ENCODE measurements at regions not wholly inside any gene's neighbourhood (a gene's known extent, or its start where the extent isn't known, plus 50 kb on each side); places are given as distances from the start of the nearest gene placed in this dataset.

DNA sequence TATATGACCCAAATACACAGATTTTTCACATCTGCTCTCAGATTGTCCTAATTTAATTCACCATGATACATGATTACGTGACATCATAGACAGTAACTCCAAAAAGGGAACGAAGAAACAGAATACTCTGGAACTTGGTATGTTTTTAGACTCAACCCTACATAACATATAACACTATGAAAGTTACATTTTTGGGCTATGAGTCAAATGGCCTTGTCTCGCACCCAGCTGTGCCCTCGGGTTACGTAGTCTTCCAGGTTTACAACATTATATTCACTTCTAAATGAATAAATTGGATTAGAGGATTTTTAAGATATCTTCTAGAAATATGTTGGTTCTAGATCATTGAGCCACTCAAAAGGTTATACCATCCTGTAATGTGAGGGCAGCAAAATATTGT is 2089.6 kb upstream of the TENM3 start:
- no peak for ATAC-seq (ENCODE audit: low read depth in 2 of 2)
- H3K27me3 Mint-ChIP-seq = no peaks in the 10 kb centered on the region
- Histone ChIP-seq H3K27me3 (ENCODE audit: control insufficient read depth, insufficient read depth, low read length) (no peaks in the 10 kb centered on the region), H3K36me3 (ENCODE audit: control insufficient read depth, insufficient read depth, low read length) (no peaks in the 10 kb centered on the region), H3K4me1 (ENCODE audit: control insufficient read depth, insufficient read depth, low read length, poor library complexity, severe bottlenecking) (no peaks in the 10 kb centered on the region), H3K9me3 (ENCODE audit: control insufficient read depth in 2 of 2, low read length in 2 of 2) (peaks cover 3 to 5% of the 10 kb centered on the region in 2 experiments), H3K27ac (ENCODE audit: insufficient read depth, low read length, poor library complexity, severe bottlenecking) (no peak overlapping the region), H3K4me3 (ENCODE audit: low read depth, low read length) (no peak overlapping the region)
- H3K4me3 Mint-ChIP-seq = no peak overlapping the region
- H3K4me1 Mint-ChIP-seq = no peaks in the 10 kb centered on the region
- no peak for DNase-seq
- H3K36me3 Mint-ChIP-seq = no peaks in the 10 kb centered on the region
- no peak overlapping the region for H3K27ac Mint-ChIP-seq
- H3K9me3 Mint-ChIP-seq = peaks cover 0 to 23% (median 4%) of the 10 kb centered on the region in 7 donors

DNA sequence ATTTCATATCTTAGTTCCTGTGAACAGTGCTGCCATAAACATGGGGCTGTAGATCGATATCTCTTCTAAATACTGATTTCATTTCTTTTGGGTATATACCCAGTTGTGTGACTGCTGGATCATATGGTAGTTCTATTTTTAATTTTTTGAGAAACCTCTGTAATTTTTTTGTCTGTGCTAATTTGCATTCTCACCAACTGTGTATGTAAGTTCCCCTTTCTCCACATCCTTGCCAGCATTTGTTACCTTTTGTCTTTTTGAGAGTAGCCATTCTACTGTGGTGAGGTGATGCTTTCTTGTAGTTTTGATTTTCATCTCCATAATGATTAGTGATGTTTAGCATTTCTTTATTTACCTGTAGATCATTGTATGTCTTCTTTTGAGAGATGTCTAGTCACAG is 2086.5 kb upstream of the TENM3 start:
- no peak for DNase-seq
- Mint-ChIP-seq H3K4me1 (no peaks in the 10 kb centered on the region), H3K27me3 (no peaks in the 10 kb centered on the region), H3K9me3 (peaks cover 0 to 11% (median 3%) of the 10 kb centered on the region in 7 donors), H3K4me3 (no peak overlapping the region), H3K27ac (no peak overlapping the region), H3K36me3 (no peaks in the 10 kb centered on the region)
- ATAC-seq (ENCODE audit: low read depth in 2 of 2) = no peak
- no peaks in the 10 kb centered on the region for H3K36me3 ChIP-seq (ENCODE audit: control insufficient read depth, insufficient read depth, low read length)
- H3K9me3 ChIP-seq (ENCODE audit: control insufficient read depth in 2 of 2, low read length in 2 of 2) = peaks cover 3% of the 10 kb centered on the region in 2 experiments
- H3K4me3 ChIP-seq (ENCODE audit: low read depth, low read length) = no peak overlapping the region
- no peaks in the 10 kb centered on the region for H3K27me3 ChIP-seq (ENCODE audit: control insufficient read depth, insufficient read depth, low read length)
- no peak overlapping the region for H3K27ac ChIP-seq (ENCODE audit: insufficient read depth, low read length, poor library complexity, severe bottlenecking)
- H3K4me1 ChIP-seq (ENCODE audit: control insufficient read depth, insufficient read depth, low read length, poor library complexity, severe bottlenecking) = no peaks in the 10 kb centered on the region

DNA sequence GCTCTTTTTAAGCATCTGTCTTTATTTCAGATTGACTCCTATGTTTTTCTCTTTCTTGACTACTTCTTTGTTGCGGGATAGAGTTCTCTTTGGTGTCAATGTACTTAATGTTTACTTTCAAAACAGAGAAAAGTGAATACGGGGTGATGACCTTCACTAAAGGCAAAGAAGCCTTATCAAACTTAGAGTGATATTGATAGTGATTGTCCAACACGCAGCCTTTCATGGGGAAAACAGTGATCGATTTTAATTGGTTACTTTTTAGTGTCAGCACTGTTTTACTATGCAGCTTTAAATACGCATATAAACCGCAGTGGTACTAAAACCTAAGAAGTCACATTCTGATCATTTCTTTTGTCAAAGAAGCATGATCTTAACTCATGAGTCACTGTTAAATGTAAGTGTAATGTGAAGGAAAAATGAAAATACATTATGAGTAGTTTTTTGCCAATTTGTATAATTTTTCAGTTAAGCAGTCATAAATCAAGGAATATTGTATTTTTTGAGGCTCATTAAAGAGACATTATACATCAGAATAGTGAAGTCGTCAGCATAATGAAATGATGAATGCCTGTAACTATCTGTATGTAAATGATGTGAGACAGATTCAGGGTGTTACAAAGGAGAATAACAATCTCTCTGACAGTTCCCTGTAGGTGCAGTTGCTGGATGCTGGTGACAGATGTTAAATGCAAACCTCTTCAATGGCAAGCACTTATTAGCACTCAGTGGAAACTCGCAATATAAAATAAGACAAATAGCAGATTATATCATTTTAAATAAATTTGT is 2082.8 kb upstream of the TENM3 start:
- Mint-ChIP-seq H3K36me3 (no peaks in the 10 kb centered on the region), H3K4me1 (no peaks in the 10 kb centered on the region)
- no peak for DNase-seq

DNA sequence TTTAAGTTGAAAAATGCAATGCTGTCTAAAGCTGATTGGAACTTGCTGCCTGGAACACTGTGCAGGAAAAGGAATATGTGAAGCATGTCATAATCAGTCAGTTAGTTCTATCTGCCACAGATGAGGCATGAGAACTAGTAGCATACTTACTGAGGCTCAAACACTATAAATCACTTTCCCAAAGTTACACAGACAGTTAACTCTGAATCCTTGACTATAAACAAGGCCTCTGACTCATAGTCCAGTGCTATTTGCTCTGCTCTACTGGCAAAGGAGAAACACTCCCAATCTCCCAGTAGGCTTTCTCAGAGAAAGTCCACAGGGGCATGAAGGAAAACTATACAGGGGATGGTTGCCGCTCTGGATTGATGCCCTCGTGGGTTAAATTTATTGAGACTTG is 2078.4 kb upstream of the TENM3 start:
- Histone ChIP-seq H3K36me3 (ENCODE audit: control insufficient read depth, insufficient read depth, low read length) (no peaks in the 10 kb centered on the region), H3K27ac (ENCODE audit: insufficient read depth, low read length, poor library complexity, severe bottlenecking) (no peak overlapping the region), H3K27me3 (ENCODE audit: control insufficient read depth, insufficient read depth, low read length) (no peaks in the 10 kb centered on the region), H3K9me3 (ENCODE audit: control insufficient read depth in 2 of 2, low read length in 2 of 2) (peaks cover 0 to 2% of the 10 kb centered on the region in 2 experiments), H3K4me1 (ENCODE audit: control insufficient read depth, insufficient read depth, low read length, poor library complexity, severe bottlenecking) (no peaks in the 10 kb centered on the region), H3K4me3 (ENCODE audit: low read depth, low read length) (no peak overlapping the region)
- no peak for DNase-seq
- Mint-ChIP-seq H3K4me3 (no peak overlapping the region), H3K27ac (no peak overlapping the region), H3K27me3 (no peaks in the 10 kb centered on the region), H3K9me3 (peaks cover 0 to 17% (median 4%) of the 10 kb centered on the region in 7 donors), H3K36me3 (no peaks in the 10 kb centered on the region), H3K4me1 (no peaks in the 10 kb centered on the region)
- ATAC-seq (ENCODE audit: low read depth in 2 of 2) = no peak

More for the DNA sequence above, 2082.8 kb upstream of the TENM3 start:
- no peaks in the 10 kb centered on the region for H3K4me1 ChIP-seq (ENCODE audit: control insufficient read depth, insufficient read depth, low read length, poor library complexity, severe bottlenecking)
- H3K27me3 ChIP-seq (ENCODE audit: control insufficient read depth, insufficient read depth, low read length) = no peaks in the 10 kb centered on the region
- H3K9me3 ChIP-seq (ENCODE audit: control insufficient read depth in 2 of 2, low read length in 2 of 2) = peaks cover 0 to 3% of the 10 kb centered on the region in 2 experiments
- no peak overlapping the region for H3K27ac ChIP-seq (ENCODE audit: insufficient read depth, low read length, poor library complexity, severe bottlenecking)
- Mint-ChIP-seq H3K9me3 (peaks cover 0 to 4% (median 2%) of the 10 kb centered on the region in 7 donors), H3K27me3 (no peaks in the 10 kb centered on the region), H3K4me3 (no peak overlapping the region), H3K27ac (no peak overlapping the region)
- ATAC-seq (ENCODE audit: low read depth in 2 of 2) = no peak
- no peak overlapping the region for H3K4me3 ChIP-seq (ENCODE audit: low read depth, low read length)
- H3K36me3 ChIP-seq (ENCODE audit: control insufficient read depth, insufficient read depth, low read length) = no peaks in the 10 kb centered on the region

DNA sequence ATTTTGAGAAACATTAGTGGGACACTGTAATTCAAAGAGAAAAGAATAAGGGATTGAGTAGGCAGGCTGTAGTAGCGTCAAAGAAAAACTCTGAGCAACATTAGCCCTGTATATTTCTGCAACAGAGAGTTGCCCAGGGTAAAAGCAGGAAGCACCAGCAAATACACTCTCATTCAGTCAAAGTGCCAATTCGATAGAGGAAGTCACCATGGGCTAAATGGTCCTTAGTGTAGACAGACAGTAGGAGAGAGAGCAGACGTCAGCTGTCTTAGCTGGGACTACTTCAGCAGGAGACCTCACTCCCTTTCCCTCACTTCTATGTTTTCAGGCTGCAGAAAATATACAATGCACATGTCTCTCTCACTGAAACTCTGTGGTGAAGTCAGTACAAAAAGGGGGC is 2073.8 kb upstream of the TENM3 start:
- no peaks in the 10 kb centered on the region for H3K27me3 Mint-ChIP-seq
- no peak overlapping the region for H3K4me3 ChIP-seq (ENCODE audit: low read depth, low read length)
- no peaks in the 10 kb centered on the region for H3K27me3 ChIP-seq (ENCODE audit: control insufficient read depth, insufficient read depth, low read length)
- DNase-seq (no peak), ATAC-seq (ENCODE audit: low read depth in 2 of 2) (no peak)
- no peak overlapping the region for H3K27ac Mint-ChIP-seq
- no peaks in the 10 kb centered on the region for H3K36me3 Mint-ChIP-seq
- H3K4me1 Mint-ChIP-seq = no peaks in the 10 kb centered on the region
- H3K27ac ChIP-seq (ENCODE audit: insufficient read depth, low read length, poor library complexity, severe bottlenecking) = no peak overlapping the region
- no peaks in the 10 kb centered on the region for H3K4me1 ChIP-seq (ENCODE audit: control insufficient read depth, insufficient read depth, low read length, poor library complexity, severe bottlenecking)
- H3K4me3 Mint-ChIP-seq = no peak overlapping the region
- peaks cover 0 to 2% of the 10 kb centered on the region in 2 experiments for H3K9me3 ChIP-seq (ENCODE audit: control insufficient read depth in 2 of 2, low read length in 2 of 2)
- no peaks in the 10 kb centered on the region for H3K36me3 ChIP-seq (ENCODE audit: control insufficient read depth, insufficient read depth, low read length)
- peaks cover 0 to 26% (median 7%) of the 10 kb centered on the region in 7 donors for H3K9me3 Mint-ChIP-seq

DNA sequence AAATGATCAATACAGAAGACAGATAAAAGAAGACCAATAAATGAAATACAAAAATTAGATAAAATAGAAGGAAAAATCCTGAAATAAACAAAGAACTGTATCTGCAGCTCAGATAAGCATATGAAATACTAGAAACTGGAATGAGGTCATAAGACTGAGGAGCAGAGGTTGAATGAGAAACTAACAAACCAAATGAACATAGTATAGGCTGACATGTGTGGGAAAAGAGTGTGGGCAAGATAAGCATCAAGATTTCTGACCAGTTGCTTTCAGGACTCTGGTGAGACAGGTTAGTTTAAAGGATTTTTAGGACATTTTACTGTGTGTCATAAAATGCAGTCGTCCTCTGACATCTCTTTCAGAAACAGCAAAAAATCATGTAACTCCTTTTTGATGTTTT is 2073.2 kb upstream of the TENM3 start:
- Histone ChIP-seq H3K27ac (ENCODE audit: insufficient read depth, low read length, poor library complexity, severe bottlenecking) (no peak overlapping the region), H3K4me3 (ENCODE audit: low read depth, low read length) (no peak overlapping the region), H3K36me3 (ENCODE audit: control insufficient read depth, insufficient read depth, low read length) (no peaks in the 10 kb centered on the region), H3K27me3 (ENCODE audit: control insufficient read depth, insufficient read depth, low read length) (no peaks in the 10 kb centered on the region), H3K4me1 (ENCODE audit: control insufficient read depth, insufficient read depth, low read length, poor library complexity, severe bottlenecking) (no peaks in the 10 kb centered on the region), H3K9me3 (ENCODE audit: control insufficient read depth in 2 of 2, low read length in 2 of 2) (peaks cover 0 to 2% of the 10 kb centered on the region in 2 experiments)
- ATAC-seq (ENCODE audit: low read depth in 2 of 2) (no peak), DNase-seq (no peak)
- no peak overlapping the region for H3K4me3 Mint-ChIP-seq
- no peaks in the 10 kb centered on the region for H3K4me1 Mint-ChIP-seq
- peaks cover 0 to 26% (median 7%) of the 10 kb centered on the region in 7 donors for H3K9me3 Mint-ChIP-seq
- H3K27ac Mint-ChIP-seq = no peak overlapping the region
- no peaks in the 10 kb centered on the region for H3K27me3 Mint-ChIP-seq
- H3K36me3 Mint-ChIP-seq = no peaks in the 10 kb centered on the region

DNA sequence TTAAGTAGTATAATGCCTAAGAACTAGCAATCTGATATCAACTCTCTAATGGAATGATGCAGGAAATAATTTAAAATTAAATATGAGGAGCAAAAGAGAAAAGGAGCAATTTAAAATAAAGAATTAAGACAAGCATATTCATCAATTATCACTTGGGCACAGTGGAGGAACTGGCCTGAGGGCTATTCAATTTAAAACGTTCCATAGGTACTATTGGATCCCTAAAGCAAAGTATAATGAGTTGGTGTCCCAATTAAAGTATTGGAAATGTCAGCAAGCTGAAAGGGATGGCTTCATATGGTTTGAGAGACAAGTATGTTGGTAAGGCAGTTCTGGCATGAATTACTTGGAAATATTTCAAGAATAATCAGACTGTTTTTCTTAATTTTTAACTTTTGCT is 2064.1 kb upstream of the TENM3 start:
- Mint-ChIP-seq H3K4me3 (no peak overlapping the region), H3K9me3 (peaks cover 0 to 14% (median 2%) of the 10 kb centered on the region in 7 donors), H3K4me1 (no peaks in the 10 kb centered on the region), H3K36me3 (no peaks in the 10 kb centered on the region), H3K27ac (no peak overlapping the region), H3K27me3 (no peaks in the 10 kb centered on the region)
- Histone ChIP-seq H3K27me3 (ENCODE audit: control insufficient read depth, insufficient read depth, low read length) (no peaks in the 10 kb centered on the region), H3K9me3 (ENCODE audit: control insufficient read depth in 2 of 2, low read length in 2 of 2) (peaks cover 0 to 4% of the 10 kb centered on the region in 2 experiments), H3K4me1 (ENCODE audit: control insufficient read depth, insufficient read depth, low read length, poor library complexity, severe bottlenecking) (no peaks in the 10 kb centered on the region), H3K4me3 (ENCODE audit: low read depth, low read length) (no peak overlapping the region), H3K36me3 (ENCODE audit: control insufficient read depth, insufficient read depth, low read length) (no peaks in the 10 kb centered on the region), H3K27ac (ENCODE audit: insufficient read depth, low read length, poor library complexity, severe bottlenecking) (no peak overlapping the region)
- no peak for ATAC-seq (ENCODE audit: low read depth in 2 of 2)
- DNase-seq = no peak

DNA sequence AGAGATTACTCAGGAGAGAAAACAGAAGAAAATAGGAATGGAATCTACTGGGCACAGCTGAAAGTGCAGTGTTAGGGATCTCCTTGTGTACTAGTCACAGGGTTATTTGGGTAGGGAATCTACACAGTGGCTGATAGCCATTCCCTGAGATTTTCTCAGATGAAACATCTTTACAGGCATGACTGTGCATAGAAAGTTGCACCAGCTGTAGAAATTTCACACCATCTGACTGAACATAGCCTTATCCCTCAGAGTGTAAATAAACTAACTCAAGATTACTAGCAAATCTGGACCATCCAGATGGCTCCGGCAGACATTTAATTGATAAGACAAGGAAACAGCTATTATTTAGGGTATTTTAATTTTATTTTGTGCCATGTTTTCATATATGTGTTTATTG is 2053.5 kb upstream of the TENM3 start:
- ATAC-seq (ENCODE audit: low read depth in 2 of 2) (no peak), DNase-seq (no peak)
- Histone ChIP-seq H3K27me3 (ENCODE audit: control insufficient read depth, insufficient read depth, low read length) (no peaks in the 10 kb centered on the region), H3K36me3 (ENCODE audit: control insufficient read depth, insufficient read depth, low read length) (no peaks in the 10 kb centered on the region), H3K27ac (ENCODE audit: insufficient read depth, low read length, poor library complexity, severe bottlenecking) (no peak overlapping the region), H3K4me1 (ENCODE audit: control insufficient read depth, insufficient read depth, low read length, poor library complexity, severe bottlenecking) (no peaks in the 10 kb centered on the region), H3K9me3 (ENCODE audit: control insufficient read depth in 2 of 2, low read length in 2 of 2) (peaks cover 0 to 4% of the 10 kb centered on the region in 2 experiments), H3K4me3 (ENCODE audit: low read depth, low read length) (no peak overlapping the region)
- H3K27me3 Mint-ChIP-seq = no peaks in the 10 kb centered on the region
- no peak overlapping the region for H3K4me3 Mint-ChIP-seq
- H3K9me3 Mint-ChIP-seq = peaks cover 3 to 27% (median 6%) of the 10 kb centered on the region in 7 donors
- H3K4me1 Mint-ChIP-seq = no peaks in the 10 kb centered on the region
- no peaks in the 10 kb centered on the region for H3K36me3 Mint-ChIP-seq
- H3K27ac Mint-ChIP-seq = no peak overlapping the region
